Embryonic facial prominence (tissue), 1 donor: ENCODE measurements at regions not wholly inside any gene's neighbourhood (a gene's known extent, or its start where the extent isn't known, plus 50 kb on each side); places are given as distances from the start of the nearest gene placed in this dataset.
"Not testable (repeated sequence)": the region's sequence is repeated elsewhere in the genome, so short reads cannot be mapped to it uniquely, and the experiment has no call there.

Experiments used
- DNase-seq: peaks from one replicate; pipeline ENCODE4 v3.0.0-alpha.2; 2016; ENCODE audit errors: extremely low spot score

DNA sequence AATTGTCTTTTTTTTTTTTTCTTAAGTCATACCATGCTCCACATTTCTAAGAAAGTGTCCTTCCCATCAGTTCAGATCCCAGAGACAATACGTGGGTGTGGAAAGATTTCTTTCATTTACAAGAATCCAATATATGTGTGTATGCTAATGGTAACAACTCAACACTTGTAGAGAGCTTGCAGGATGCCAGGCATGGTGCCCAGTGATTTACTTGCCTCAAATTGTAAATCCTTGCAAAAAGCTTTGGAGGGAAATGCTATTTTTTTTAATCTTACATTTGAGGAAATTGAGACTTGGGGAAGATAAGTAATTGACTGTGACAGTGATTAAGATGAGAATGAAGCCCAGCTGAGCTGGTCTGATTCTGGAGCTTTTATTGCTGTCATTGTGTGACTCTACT, 1264.6 kb upstream of the SEL1L start:
- DNase-seq = no peak

DNA sequence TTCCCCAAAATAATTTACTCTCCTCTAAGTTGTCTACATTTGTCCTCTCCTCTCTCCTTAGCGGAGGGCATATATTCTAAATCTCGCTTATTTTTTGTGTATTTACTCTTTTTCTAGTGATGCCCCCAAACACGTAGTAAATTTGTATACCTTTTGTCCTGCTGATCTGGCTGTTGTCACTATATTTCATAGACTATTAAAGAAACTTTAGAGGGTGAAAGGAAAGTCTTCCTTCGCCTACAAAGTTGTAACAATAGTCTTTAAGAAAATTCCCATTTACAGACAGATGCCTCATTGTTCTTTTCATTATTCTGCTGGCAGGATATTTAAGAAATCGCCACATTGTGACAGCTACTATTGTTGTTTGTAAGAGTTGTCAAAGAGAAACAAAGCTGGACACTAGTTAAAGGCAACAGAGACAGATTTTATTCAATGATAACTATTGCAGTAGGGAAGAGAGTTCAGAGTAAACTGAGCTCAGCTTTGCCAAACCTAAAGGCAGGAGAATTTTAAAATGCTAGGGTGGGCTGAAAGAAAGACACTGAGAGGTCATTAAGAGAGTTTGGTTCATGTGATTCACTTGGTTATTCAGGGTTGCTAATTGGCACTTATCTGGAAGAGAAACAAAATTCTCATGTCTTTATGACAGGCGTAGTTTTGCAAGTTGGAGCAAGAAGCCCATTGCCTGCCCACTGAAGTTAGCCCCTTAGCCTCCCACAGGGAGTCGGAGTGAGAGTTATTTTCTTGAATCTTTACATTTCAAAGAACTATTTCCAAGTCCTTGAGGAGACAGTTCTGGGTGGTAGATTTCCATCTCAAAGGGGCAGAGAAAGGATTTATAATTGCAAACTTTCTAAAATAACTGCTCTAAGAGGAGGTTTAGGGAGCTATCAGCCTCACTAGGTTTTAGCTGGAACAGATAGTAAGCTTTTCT, 1272.5 kb upstream of the SEL1L start:
- no peak for DNase-seq

DNA sequence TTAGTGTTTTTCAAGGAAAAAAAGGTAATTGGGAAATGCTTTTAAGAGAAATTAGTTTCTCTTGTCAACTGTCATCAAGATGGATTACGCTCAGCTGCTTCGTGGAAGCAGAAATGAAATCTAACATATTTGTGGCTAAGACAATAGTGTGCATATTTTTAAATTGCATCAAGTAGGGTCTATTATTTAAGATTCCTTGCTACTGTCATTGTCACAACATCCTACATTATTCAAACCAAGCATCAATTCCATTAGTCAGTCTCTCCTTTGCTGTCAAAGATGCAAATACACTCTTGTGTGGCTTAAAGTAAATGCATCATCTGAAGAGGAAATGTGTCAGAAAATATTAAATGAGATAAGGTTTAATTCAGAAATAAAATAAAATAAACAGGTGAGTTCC, 1277.6 kb upstream of the SEL1L start:
- DNase-seq = no peak

DNA sequence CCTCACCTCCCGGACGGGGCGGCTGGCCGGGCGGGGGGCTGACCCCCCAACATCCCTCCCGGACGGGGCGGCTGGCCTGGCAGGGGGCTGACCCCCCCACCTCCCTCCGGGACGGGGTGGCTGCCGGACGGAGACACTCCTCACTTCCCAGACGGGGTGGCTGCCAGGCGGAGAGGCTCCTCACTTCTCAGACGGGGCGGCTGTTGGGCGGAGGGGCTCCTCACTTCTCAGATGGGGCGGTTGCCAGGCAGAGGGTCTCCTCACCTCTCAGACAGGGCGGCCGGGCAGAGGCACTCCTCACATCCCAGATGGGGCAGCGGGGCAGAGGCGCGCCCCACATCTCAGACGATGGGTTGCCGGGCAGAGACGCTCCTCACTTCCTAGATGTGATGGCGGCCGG, 1280.7 kb upstream of the SEL1L start:
- not testable (repeated sequence) for DNase-seq

DNA sequence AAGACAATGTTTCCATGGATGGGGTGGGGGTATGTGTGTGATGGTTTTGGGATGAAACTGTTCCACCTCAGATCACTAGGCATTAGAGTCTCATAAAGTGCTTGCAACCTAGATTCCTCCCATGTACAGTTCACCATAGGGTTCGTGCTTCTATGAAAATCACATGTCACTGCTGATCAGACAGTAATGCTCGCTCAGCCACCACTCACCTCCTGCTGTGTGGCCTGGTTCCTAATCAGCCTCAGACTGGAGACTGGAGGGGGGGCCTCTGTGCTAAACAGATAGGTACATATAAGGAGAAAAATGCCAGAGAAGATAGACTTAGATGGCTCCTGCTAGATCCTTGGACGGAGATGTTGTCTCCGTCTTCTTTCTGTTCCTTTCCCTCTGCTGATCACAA, 1296.9 kb upstream of the SEL1L start:
- DNase-seq = no peak

DNA sequence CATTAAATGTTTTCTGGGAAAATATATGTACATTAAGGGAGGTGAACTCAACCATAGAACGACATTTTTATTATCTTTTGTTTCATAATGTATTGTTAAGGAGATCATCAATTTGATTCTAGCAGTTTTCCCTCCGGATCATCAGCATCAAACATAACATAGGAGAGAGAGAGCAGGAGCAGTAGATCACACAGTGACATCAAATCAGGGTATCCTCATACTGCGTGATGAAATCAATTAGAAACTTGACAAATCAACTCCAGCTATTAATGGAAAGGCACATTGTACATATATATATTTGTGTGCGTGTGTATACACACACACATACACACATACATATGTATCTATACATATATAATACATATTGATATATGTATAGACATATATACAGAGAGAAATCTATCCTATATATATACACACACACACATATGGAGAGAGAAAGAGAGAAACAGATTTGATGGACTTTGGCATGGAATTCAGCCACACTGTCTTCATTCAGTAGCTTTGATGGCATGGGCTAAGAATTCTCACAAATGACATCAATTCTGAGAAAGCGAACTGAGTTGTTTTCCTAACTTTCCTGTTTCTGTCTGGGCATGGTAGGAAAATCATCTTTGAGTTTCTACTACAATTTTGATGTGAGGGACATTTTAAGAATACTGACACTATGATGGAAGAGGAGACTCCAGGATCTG, 1302.8 kb upstream of the SEL1L start:
- DNase-seq = no peak

DNA sequence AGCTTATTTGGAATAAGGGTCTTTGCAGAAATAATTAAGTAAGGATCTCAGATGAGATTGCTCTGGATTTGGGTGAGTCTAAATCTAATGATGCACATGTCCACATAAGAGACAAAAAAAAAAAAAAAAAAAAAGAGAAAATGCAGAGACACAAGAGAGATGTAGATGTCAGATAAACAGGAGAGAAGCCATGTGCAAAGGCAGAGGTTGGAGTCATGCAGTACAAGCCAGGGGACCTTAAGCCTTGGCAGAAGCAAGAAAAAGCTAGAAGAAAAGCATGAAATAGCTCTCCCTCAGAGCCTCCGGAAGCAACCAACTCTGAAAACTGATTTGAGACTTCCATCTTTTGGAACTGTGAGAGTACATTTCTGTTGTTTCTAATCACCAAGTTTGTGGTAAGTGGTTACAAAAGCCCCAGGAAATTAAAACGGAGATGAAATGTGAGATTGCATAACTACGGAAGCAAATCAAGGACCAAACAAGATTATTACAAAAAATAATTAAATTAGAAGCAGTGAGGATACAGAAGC, 1304.0 kb upstream of the SEL1L start:
- DNase-seq = no peak

DNA sequence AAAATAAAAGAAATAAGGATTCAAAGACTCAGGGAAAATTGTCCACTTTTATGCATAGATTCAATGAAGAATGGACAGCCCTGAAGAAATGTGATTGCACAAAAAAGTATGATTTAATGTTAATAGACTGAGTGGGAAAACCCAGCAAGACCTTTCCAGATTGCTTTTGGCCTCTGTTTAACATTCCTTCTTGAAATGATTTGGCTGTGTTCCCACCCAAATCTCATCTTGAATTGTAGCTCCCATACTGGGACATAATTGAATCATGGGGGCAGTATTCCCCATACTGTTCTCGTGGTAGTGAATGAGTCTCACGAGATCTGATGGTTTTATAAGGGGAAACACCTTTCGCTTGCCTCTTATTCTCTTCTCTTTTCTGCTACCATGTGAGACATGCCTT, 1316.9 kb upstream of the SEL1L start:
- no peak for DNase-seq

DNA sequence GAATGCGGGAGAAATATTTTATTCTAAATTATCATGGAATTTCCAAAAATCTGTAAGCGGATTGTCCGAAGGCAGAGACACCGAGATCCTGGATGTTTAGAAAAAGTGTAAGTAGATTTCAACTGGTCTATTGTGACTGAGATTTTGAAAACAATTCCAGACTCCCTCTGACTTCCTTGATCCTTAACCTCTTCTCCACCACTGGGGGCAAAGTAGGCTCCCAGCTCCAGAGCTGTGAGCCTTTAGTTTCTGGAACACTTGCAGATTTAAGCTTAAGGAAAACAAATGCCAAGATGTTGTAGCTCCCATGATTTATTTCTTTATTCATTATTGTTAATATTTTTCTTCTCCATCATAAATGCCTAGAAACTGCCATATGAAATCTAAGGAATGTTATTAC, 1320.5 kb upstream of the SEL1L start:
- DNase-seq = no peak

DNA sequence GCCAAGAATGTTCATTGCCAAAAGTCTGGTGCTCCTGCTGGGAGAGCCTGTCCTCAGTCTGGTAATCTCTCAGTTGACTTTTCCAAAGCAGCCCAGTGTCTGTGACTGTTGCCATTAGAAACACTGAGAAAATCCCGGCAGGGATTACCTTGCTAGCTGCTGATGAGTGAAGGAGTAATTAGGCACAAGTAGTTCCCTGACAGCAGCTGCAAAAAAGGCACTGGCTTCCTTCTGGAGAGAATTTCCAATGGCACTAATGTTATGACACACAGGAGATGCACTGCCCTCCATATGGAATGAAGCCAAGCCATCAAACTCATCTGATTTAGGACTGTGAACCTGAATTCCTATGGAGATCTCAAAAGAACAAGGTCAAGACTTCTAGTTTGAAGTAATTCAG, 1321.2 kb upstream of the SEL1L start:
- DNase-seq = no peak

DNA sequence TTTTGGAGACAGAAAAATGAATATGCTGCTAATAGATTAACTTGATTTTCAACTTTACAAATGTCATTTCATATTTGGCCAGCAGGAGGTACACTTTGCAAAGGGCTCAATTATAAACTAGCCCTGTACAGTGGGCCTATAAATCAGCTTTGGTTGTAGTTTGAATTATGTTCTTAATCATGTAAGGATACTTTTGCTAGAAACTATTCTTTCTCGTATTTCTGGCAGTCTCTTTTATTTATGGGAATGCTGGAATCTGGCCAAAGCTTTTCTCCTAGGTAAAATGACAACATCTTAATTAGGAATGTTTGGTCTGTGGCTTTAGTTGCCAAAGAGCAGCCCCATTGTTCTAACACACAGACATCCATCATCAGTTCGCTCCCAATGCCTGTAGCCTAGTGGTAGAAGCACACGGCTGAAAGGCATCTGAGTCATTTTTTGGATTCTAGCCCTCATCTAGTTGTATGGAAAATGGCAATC, 1322.3 kb upstream of the SEL1L start:
- peak; percentile 43 for DNase-seq

DNA sequence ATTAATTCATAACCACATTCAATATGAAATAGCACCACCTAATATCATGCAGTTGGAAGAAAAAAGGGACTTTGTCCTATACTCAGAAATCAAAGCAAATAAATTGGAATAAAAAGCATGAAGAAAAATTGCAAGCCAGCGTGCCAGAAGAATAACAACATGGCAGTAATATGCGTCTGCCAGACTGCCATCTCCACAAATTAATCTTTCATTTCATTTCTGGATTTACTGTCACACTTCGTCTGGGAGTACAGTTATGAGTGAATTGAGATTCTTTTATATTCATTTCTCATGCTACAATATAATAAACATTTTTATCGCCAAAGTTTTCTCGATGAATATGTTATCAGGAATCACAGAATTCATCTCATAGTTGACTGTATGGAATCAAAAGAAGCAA, 1327.7 kb upstream of the SEL1L start:
- DNase-seq = no peak

DNA sequence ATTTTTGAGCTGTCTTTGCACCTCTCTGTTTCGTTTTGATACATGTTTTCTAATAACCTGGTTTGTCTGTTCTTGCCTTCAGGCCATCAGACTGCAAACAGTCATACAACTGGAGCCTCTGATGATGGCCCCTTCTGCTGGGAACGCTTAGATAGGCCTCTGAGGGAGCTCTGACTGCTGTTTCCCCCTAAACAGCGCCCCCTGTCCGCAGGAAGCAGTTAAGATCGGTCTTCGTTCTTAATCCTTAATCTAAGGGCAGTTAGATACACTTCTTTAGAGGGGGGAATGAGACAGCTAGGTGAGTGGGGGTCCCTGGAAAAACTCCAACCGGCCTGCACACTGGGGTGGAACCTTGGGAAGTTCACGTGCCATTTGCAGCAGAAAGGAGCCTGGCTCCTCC, 1338.8 kb upstream of the SEL1L start:
- no peak for DNase-seq

DNA sequence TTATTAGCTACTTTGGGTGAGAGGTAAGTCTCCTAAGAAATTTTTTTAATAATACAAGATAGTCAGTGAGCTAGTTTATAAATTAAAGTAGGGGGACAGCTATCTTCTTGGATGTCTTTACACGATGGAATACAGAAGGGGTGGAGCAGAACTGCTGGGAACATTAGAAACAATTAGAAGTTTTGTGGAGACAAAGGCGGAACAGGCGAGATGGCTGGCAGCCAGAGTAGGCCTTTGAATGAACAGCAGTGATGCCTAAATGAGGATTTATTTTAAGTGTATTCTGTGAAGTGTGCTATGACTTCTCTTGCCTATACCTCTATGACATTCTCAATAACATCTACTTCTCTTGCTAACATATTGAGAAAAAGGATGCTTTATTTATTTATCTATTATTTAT, 1345.3 kb upstream of the SEL1L start:
- DNase-seq = no peak

DNA sequence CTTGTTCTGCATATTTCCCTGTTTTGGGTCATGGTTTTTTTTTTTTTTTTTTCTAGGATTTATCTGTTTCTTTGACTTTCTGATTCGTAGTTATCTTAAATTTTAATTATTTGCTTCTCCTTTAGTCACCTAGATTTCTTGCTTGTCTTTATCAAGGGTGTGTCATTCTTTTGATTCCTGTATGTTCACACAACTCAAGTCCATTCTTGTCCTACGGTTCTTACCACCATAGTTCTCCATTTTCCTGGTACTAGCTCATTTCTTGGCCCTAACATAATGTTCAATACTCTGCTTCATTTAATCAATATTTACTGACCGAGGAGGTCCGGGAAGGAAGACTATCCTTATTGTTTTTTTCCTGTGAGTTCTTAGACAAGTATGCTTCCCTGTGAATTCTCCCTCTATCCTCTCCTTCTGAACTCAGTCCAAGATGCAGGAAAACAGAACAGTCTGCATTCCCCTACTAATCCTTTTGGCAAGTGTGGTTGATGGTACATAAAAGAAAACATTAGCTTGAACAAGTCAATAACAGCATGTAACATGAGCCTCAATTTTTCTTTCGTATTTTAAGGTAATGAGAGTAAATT, 1346.4 kb upstream of the SEL1L start:
- peak; percentile 13 for DNase-seq

DNA sequence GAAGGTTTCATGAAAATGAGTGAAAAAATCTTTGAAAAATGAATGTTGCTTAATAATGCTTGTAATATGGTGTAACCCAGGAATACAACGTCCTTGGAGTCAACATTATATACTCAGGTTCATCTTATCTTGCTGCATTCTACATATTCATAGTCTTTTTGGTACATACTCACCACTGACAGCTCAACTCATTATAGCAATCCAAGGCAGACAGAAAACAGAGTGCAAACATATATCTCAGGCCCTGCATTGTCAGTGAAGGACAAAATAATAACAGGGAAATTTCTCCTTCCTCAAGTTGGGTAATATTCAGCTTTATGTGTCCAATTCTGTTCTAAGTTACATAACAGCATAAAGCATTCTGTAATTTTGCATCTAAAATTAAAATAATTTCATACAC, 1353.0 kb upstream of the SEL1L start:
- DNase-seq = no peak

DNA sequence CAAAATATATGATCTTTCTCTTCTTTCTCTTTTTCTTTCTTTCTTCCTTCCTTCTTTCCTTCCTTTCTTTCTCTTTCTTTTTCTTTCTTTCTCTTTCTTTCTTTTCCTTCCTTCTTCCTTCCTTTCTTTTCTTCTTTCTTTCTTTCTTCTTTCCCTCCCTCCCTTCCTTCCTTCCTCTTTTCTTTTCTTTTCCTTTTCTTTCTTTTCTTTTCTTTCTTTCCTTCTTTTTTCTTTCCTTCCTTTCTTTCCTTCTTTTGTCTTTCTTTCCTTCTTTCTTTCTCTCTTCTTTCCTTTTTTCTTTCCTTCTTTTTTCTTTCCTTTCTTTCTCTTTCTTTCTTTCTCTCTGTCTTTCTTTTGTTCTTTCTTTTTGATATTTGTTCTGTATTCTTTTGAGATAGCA, 1356.0 kb upstream of the SEL1L start:
- no peak for DNase-seq

DNA sequence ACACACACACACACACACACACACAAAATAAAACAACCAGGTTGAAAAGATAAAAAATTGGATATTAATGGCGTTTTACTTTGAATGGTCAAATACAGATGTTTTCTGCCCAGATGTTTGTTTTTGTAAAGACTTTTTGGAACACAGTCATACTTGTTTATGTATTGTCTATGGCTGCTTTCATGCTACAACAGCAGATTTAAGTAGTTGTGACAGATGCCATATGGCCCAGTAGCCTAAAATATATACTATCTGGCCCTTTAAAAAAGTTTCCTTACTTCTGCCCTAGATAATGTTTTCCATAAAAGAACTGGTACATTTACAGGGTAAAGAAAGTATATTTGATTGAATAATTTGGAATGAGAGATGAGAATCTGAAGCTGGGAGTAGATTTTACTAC, 1362.8 kb upstream of the SEL1L start:
- no peak for DNase-seq

DNA sequence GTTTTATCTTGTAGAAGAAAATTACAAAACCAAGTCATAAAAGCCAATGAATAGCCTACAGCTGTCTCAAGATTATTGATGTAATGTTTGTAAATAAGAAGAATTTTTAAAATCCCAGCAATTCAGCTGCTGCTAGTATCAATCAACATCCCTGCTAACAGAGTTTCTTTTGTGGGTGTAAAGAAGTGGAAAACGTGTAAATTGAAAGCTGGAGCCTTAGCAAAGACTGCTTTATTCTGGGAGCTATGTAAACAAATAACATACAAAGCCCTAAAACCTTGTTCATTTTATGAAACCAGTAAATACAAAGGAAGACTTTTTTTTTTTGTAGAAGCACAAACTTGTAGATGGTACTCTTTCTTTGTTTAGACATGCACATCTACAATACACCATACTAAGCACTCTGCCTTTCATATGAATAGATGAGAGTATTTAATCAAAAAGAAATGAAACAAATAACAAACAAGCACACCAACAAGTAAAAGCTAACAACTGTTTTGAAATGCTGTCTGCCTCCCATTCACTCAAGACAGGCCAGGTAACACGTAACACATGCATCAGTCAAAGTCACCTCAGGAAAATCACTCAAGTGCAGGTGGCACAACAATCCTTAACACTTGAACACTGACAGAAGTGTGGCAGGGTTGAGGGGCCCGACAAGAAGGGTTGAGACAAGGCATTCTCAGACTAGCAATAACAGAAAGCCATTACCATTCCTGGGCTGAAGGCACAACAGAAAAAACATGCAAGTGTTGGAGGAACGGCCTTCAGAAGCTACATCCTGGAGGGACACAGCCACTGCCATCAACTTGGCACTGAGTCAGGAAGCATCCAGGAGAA, 1364.0 kb upstream of the SEL1L start:
- no peak for DNase-seq

DNA sequence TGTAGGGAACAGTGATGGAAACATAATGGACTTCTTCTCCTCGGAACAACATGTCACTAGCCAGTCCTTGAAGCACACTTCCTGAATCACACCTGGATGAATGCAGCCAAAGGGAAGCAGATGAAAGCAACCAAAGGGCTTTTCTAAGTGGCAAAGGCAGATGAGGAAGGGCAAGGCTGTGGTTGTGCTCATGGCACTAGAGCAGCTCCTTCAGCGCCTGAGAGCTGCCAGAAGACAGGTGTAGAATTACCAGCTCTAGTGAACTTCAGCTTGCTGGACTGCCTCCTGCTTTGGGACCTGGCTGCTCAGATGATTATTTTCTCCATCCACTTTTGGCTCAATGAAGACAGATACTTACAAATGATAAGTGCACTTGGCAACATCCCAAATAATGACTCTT, 1372.1 kb upstream of the SEL1L start:
- no peak for DNase-seq

DNA sequence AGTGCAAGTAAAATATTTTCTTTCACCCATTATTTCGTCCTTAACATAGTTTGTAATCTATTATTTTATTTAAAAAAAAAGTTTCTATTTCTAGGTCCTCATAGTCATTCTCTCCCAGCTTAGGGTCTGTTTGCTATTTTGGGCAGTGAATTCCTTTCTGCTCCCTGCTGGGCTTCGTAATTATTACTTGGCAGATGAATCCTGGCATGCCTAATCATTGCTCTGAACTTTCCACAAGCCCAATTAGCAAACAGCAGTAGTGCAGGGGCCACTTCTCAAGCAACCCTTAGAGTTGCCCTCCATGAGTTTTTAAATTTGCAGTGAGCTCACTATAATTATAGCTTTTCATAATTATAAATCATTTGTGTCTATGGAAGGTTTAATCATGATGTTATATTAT, 1378.3 kb upstream of the SEL1L start:
- no peak for DNase-seq

DNA sequence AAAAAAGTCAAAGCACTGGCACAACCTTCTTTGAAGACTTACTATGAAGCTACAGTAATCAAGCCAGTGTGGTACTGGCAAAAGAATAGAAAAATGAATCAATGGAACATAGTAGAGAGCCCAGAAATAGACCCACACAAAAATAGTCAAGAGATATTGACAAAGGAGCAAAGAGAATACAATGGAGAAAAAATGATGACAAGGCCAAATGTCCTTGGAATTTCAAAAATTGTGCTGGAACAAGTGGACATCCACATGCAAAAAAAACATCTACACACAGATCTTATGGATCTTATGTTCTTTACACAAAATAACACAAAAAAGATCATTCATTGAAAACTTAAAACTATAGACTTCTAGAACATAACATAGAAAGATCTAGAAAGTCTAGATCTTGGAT, 1379.7 kb upstream of the SEL1L start:
- no peak for DNase-seq
